GM12864 (cell line): ENCODE measurements at regions not wholly inside any gene's neighbourhood (a gene's known extent, or its start where the extent isn't known, plus 50 kb on each side); places are given as distances from the start of the nearest gene placed in this dataset.

ENCODE experiments used
- DNase-seq: peaks from one replicate; pipeline ENCODE4 v3.0.0-alpha.2; 2011; ENCODE audit warnings: low read depth
- H3K4me3 ChIP-seq: 2 replicates; pipeline ENCODE4 v1.5.1; 2011; ENCODE audit warnings: mild to moderate bottlenecking, low read depth, low read length, control low read depth
- TF ChIP-seq, protein P1 (sequence below): IDR thresholded peaks from 2 replicates; pipeline ENCODE4 v1.5.1; 2011; ENCODE audit warnings: low read depth, mild to moderate bottlenecking, moderate library complexity, low read length, control low read depth, inconsistent platforms; ENCODE audit errors: missing control alignments

DNA sequence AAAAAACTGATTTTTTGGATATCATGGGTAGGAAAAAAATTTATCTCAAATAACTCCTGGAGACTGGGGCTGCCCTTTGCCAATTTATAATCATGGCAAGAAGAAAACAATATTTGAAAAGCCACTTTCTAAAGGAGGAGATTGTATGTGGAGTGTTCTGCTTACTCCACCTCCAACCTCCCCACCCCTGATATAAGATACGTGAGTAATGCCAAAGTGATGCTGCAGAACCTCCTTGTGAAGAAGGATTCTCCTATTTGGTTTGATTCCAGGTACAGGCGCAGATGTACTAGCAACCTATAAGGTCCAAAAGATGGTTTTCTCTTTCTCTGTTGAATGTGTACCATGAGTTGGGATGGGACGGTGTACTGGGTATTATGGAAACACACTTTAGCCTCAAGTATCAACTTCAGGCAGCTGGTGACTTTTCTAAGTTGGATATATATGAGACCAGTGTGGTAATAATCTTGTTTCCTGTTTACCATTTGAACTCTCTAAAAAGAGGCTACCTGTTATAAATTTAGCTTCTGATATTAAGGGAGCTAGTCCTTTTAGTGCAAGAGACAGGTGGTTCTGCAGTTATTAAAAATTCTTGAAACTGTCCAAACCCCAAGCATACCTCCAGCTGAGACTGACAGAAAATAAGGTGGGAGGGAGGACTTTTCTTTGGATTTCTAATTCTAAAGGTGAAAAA lies 724.0 kb upstream of the MIR17HG start:
- H3K4me3 ChIP-seq, result no peak overlapping the region
- DNase-seq, result no peak
- TF ChIP-seq, protein P1, sequence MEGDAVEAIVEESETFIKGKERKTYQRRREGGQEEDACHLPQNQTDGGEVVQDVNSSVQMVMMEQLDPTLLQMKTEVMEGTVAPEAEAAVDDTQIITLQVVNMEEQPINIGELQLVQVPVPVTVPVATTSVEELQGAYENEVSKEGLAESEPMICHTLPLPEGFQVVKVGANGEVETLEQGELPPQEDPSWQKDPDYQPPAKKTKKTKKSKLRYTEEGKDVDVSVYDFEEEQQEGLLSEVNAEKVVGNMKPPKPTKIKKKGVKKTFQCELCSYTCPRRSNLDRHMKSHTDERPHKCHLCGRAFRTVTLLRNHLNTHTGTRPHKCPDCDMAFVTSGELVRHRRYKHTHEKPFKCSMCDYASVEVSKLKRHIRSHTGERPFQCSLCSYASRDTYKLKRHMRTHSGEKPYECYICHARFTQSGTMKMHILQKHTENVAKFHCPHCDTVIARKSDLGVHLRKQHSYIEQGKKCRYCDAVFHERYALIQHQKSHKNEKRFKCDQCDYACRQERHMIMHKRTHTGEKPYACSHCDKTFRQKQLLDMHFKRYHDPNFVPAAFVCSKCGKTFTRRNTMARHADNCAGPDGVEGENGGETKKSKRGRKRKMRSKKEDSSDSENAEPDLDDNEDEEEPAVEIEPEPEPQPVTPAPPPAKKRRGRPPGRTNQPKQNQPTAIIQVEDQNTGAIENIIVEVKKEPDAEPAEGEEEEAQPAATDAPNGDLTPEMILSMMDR, result no peak

DNA sequence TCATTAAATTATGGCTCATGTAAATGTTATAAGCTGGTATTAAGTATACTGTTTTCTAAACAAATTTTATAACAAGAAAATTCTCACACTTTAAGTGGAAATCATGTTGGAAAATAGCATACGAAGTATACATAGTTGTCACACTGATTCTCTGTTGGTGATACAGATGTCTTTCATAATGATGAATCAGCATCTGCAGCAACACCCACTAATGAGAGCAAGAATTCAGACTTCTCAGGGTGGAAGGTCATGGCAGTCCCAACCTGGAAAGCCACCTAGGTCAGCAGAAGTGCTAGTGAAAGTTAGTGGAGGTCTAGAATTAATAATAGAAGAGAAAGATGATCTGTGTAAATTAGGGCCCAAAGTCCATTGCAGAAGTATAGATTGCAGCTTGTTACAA lies 719.7 kb upstream of the MIR17HG start:
- no peak for DNase-seq

DNA sequence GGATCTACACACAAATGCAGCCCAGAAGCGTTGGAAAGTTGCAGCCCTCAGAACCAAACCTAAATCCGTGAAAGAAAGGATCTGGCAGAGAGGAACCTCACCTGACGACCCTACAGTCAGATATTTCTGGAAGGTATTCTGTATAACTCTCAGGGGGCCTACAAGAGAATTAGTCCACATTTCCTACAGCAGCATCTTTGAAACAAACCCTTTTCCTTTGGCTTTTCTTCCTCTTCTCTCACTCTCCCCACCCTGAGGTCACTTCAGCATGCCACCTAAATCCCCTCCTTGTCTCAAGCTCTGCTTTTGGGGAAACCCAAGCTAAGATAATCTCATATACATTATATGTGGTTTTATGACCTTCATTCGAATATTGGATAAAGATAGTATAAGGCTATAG lies 719.0 kb upstream of the MIR17HG start:
- no peak overlapping the region for H3K4me3 ChIP-seq
- DNase-seq, result no peak
- TF ChIP-seq, protein P1, result no peak

More for the DNA sequence above, 719.7 kb upstream of the MIR17HG start:
- TF ChIP-seq, protein P1, result no peak
- no peak overlapping the region for H3K4me3 ChIP-seq

DNA sequence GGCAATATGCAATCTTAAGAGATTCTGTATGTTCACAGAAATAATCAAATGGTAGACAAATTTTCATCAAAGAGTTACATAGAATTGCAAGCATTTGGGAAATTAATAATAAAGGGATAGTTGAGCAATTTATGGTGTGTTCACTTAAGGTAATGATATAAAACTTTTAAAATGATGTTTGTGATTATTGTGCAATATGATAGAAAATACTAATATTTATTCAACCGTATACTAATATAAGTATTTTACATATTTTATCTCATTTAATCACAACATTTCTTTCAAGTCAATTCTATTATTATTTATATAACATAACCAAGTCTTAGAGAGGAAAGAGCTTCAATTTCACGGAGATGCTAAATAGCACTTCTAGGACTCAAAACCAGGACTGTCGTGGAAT lies 716.8 kb upstream of the MIR17HG start:
- no peak for DNase-seq
- TF ChIP-seq, protein P1, result no peak
- no peak overlapping the region for H3K4me3 ChIP-seq

DNA sequence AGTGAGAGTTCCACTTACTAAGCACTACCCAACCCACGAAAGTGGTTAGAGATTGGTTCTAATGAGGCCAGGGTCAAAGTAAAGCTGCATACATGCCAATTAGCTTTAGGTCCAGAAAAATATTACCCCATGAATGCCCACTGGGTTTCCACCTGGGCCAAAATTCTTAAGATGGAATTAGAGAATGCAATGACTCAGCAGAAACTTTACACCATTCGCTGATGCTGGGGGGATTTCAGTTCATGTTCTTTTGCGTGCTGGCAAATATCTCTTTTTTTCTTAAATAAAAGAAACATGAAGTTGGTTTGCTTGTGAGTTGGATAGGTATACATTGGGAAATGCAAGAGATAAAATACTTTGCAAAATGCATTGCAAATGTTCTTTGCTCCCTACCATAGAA lies 715.3 kb upstream of the MIR17HG start:
- no peak for DNase-seq
- no peak overlapping the region for H3K4me3 ChIP-seq
- TF ChIP-seq, protein P1, result no peak

DNA sequence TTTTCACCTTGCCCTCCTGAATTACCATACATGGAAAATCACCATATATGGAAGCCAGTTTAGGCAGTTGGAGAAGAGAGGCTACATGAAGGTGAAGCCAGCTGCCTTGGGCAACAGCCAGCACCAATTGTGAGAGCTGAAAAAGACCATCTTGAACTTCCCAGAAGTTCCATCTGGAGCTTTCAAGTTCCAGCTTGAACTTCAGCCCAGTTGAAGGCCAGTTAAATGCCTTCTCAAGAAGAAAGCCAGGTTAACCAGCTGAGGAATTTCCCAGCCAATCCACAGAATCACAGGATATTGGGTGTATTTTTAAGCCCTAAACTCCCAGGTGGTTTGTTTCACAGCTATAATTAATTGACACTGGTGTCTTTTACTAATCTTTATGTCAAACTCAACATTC lies 713.6 kb upstream of the MIR17HG start:
- TF ChIP-seq, protein P1, result no peak
- DNase-seq, result no peak
- H3K4me3 ChIP-seq, result no peak overlapping the region

DNA sequence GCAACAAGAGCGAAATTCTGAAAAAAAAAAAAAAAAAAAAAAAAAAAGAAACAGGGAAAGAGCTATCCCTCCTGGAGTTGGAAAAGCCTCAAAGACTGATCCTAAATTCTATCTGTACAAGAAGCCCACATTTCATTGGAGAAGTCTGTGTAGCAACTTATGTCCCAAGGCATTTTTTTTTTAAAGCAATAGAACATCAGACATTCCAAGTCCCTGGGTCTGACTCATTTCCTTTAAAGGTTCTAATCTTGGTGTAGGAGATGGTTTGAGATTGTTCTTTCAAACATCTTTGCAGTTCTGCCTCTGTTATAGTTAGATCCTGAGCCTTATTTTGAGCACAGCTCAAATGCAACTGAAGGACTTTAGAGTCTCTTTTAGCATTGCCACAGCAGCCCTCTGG lies 706.5 kb upstream of the MIR17HG start:
- no peak for DNase-seq
- TF ChIP-seq, protein P1, result no peak
- no peak overlapping the region for H3K4me3 ChIP-seq
